ENCODE measurements at regions not wholly inside any gene's neighbourhood (a gene's known extent, or its start where the extent isn't known, plus 50 kb on each side); places are given as distances from the start of the nearest gene placed in this dataset.

DNA sequence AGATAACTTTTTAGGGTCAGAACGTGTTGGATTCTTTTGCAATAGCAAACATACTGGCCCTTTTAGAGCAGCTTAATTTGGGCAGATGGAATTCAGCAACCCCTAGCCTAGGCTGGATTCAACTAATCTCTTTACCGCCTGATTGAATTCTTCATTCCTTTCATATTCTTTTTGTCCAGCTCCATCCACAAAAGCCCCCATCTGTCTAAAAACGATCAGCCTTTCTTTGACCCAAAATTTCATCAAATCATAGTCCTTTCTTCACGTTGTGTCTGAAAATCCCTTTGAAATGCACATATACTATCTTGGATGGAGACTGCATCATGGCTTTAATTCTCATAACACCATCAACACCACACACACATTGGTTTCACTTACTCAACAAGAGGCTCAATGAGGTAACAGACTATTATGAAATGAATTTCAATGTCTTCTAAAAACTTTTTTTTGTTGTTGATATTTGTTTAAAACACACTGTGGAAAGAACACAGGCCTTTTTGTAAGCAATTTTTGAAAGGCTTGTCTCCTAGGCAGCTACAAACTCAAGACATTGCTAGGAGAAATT is 128.0 kb upstream of the EEA1 start:
- CTCF ChIA-PET, result interaction anchor here (0.7 kb wide), 1 partner anchor 28 kb away, joined by 4 read pairs; no protein-coding TSS in a partner anchor
- TF ChIP-seq, protein P1, sequence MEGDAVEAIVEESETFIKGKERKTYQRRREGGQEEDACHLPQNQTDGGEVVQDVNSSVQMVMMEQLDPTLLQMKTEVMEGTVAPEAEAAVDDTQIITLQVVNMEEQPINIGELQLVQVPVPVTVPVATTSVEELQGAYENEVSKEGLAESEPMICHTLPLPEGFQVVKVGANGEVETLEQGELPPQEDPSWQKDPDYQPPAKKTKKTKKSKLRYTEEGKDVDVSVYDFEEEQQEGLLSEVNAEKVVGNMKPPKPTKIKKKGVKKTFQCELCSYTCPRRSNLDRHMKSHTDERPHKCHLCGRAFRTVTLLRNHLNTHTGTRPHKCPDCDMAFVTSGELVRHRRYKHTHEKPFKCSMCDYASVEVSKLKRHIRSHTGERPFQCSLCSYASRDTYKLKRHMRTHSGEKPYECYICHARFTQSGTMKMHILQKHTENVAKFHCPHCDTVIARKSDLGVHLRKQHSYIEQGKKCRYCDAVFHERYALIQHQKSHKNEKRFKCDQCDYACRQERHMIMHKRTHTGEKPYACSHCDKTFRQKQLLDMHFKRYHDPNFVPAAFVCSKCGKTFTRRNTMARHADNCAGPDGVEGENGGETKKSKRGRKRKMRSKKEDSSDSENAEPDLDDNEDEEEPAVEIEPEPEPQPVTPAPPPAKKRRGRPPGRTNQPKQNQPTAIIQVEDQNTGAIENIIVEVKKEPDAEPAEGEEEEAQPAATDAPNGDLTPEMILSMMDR (IDR thresholded peaks at IDR 0.05; ENCODE audit: insufficient read depth in 1 of 2, low read depth in 1 of 2, low read length in 1 of 2, severe bottlenecking in 1 of 2, unreplicated experiment in 1 of 2), result no peak
- intact Hi-C loops (cut with micrococcal nuclease; ENCODE audit: unreplicated experiment), result loop anchor here (2.0 kb wide), 1 partner anchor 24 kb away; no protein-coding TSS in a partner anchor
- no peaks in the 10 kb centered on the region for H3K36me3 Mint-ChIP-seq (ENCODE audit: insufficient read depth, unreplicated experiment)
- Histone ChIP-seq H3K36me3 (ENCODE audit: control insufficient read depth, insufficient read depth, low read length) (no peaks in the 10 kb centered on the region; the same call in 1 of the 2 replicates), H3K27me3 (replicated peaks; ENCODE audit: control insufficient read depth, insufficient read depth, low read length) (no peaks in the 10 kb centered on the region), H3K9me3 (no peaks in the 10 kb centered on the region; the same call in 1 of the 2 replicates), H3K4me3 (ENCODE audit: low read depth, low read length) (no peak overlapping the region), H3K4me1 (peaks cover 57% of the 10 kb centered on the region)
- peak overlapping the region; percentile 3 for H3K4me3 Mint-ChIP-seq (ENCODE audit: unreplicated experiment)
- no peaks in the 10 kb centered on the region for H3K27me3 Mint-ChIP-seq (ENCODE audit: insufficient read depth, unreplicated experiment)
- POLR2A ChIA-PET, result interaction anchor here (0.7 kb wide), 1 partner anchor 65 kb away, joined by 3 read pairs; no protein-coding TSS in a partner anchor
- no peaks in the 10 kb centered on the region for H3K9me3 Mint-ChIP-seq (ENCODE audit: unreplicated experiment)
- BruUV-seq (replicated peaks), result no TSS peak
- peaks cover 49% of the 10 kb centered on the region for H3K4me1 Mint-ChIP-seq (ENCODE audit: low read depth, unreplicated experiment)
- peak in 1 of 2 experiments; percentile 25 for DNase-seq
- peak overlapping the region; percentile 30 for H3K27ac Mint-ChIP-seq (ENCODE audit: unreplicated experiment)

- Histone ChIP-seq H3K9me3 (no peaks in the 10 kb centered on the region; the same call in 1 of the 2 replicates), H3K4me3 (ENCODE audit: low read depth, low read length) (no peak overlapping the region), H3K36me3 (ENCODE audit: control insufficient read depth, insufficient read depth, low read length) (no peaks in the 10 kb centered on the region; the same call in 1 of the 2 replicates), H3K27me3 (replicated peaks; ENCODE audit: control insufficient read depth, insufficient read depth, low read length) (no peaks in the 10 kb centered on the region), H3K4me1 (peaks cover 57% of the 10 kb centered on the region)
- H3K36me3 Mint-ChIP-seq (ENCODE audit: insufficient read depth, unreplicated experiment), result no peaks in the 10 kb centered on the region
- peak overlapping the region; percentile 30 for H3K27ac Mint-ChIP-seq (ENCODE audit: unreplicated experiment)
- H3K9me3 Mint-ChIP-seq (ENCODE audit: unreplicated experiment), result no peaks in the 10 kb centered on the region
- no peak overlapping the region for H3K4me3 Mint-ChIP-seq (ENCODE audit: unreplicated experiment)
- peaks cover 42% of the 10 kb centered on the region for H3K4me1 Mint-ChIP-seq (ENCODE audit: low read depth, unreplicated experiment)
- TF ChIP-seq, protein P1 (IDR thresholded peaks at IDR 0.05; ENCODE audit: insufficient read depth in 1 of 2, low read depth in 1 of 2, low read length in 1 of 2, severe bottlenecking in 1 of 2, unreplicated experiment in 1 of 2), result no peak
- no peaks in the 10 kb centered on the region for H3K27me3 Mint-ChIP-seq (ENCODE audit: insufficient read depth, unreplicated experiment)
- POLR2A ChIA-PET, result no interaction called here
- intact Hi-C loops (cut with micrococcal nuclease; ENCODE audit: unreplicated experiment), result no loop called here
- no TSS peak for BruUV-seq (replicated peaks)
- CTCF ChIA-PET, result no interaction called here
- DNase-seq, result no peak
Observed at GRCh38 chr12:93058280-93058679, 129.2 kb upstream of the EEA1 start.

DNA sequence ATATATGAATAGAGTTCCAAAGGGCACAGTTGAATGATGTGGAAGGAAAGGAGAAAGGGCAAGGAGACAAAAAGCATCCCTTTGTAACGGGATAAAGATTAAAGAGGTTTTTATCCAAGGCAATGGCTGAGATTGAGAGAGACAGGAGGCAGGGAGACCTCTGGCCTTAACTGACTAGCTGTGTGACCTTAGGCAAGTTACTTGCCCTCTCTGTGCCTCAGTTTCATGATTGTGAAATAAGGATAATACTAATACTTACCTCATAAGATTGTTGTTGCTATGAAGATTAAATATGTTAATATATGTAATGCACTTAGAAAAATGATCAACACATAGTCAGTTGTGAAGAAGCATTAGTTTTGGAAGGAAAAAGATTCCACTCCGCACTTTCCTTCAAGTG is 130.2 kb upstream of the EEA1 start:
- BruUV-seq (replicated peaks), result no TSS peak
- Histone ChIP-seq H3K4me1 (peaks cover 51% of the 10 kb centered on the region), H3K36me3 (ENCODE audit: control insufficient read depth, insufficient read depth, low read length) (no peaks in the 10 kb centered on the region; the same call in 1 of the 2 replicates), H3K9me3 (peaks cover 3% of the 10 kb centered on the region; the same call in 1 of the 2 replicates), H3K27me3 (replicated peaks; ENCODE audit: control insufficient read depth, insufficient read depth, low read length) (no peaks in the 10 kb centered on the region), H3K4me3 (ENCODE audit: low read depth, low read length) (no peak overlapping the region)
- H3K9me3 Mint-ChIP-seq (ENCODE audit: unreplicated experiment), result peaks cover 4% of the 10 kb centered on the region
- DNase-seq, result no peak
- H3K4me3 Mint-ChIP-seq (ENCODE audit: unreplicated experiment), result no peak overlapping the region
- ChIA-PET CTCF (interaction anchor here (0.5 kb wide), 1 partner anchor 17 kb away, joined by 4 read pairs; no protein-coding TSS in a partner anchor), POLR2A (no interaction called here)
- H3K27me3 Mint-ChIP-seq (ENCODE audit: insufficient read depth, unreplicated experiment), result no peaks in the 10 kb centered on the region
- H3K4me1 Mint-ChIP-seq (ENCODE audit: low read depth, unreplicated experiment), result peaks cover 42% of the 10 kb centered on the region
- H3K36me3 Mint-ChIP-seq (ENCODE audit: insufficient read depth, unreplicated experiment), result no peaks in the 10 kb centered on the region
- intact Hi-C loops (cut with micrococcal nuclease; ENCODE audit: unreplicated experiment), result no loop called here
- H3K27ac Mint-ChIP-seq (ENCODE audit: unreplicated experiment), result peak overlapping the region; percentile 70
- TF ChIP-seq, protein P1 (IDR thresholded peaks at IDR 0.05; ENCODE audit: insufficient read depth in 1 of 2, low read depth in 1 of 2, low read length in 1 of 2, severe bottlenecking in 1 of 2, unreplicated experiment in 1 of 2), result no peak

Data from Caco-2 (cell line).